ENCODE measurements at regions not wholly inside any gene's neighbourhood (a gene's known extent, or its start where the extent isn't known, plus 50 kb on each side); places are given as distances from the start of the nearest gene placed in this dataset.
A peak's percentile ranks its signal among the peaks of the same experiment; 100 is the strongest.
"Not testable (repeated sequence)": the region's sequence is repeated elsewhere in the genome, so short reads cannot be mapped to it uniquely, and the experiment has no call there.

DNA sequence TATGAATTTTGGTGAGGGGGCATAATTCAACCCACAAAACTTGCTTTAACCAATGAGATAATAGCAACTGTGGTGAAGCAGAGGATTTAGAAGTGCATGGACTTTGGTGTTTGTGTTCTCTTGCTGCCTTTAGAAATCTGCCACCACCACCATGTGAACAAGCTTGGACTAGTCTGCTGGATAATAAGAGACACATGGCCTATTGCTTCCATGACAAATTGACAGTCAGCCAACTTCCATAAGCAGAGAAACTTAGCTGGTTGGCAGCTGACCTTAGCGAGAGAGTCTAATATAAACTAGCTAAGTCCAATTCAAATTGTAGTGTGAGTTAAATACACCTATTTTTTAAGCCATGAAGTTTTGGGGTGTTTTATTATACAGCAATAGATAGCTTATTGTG lies 482.1 kb upstream of the ANO5 start:
- Histone ChIP-seq H3K27me3 (ENCODE audit: insufficient read depth in 3 of 3, low read length in 2 of 3) (no peaks in the 10 kb centered on the region), H3K4me1 (no peaks in the 10 kb centered on the region), H3K9me3 (no peaks in the 10 kb centered on the region), H3K36me3 (ENCODE audit: insufficient read depth in 1 of 2, low read depth in 1 of 2) (no peaks in the 10 kb centered on the region), H3K4me3 (no peak overlapping the region), H3K27ac (no peak overlapping the region)
- ATAC-seq (peak in 1 of 4 donors; percentile 21), DNase-seq (no peak)
- intact Hi-C loops (cut with DNase I) = no loop called here
- TF ChIP-seq, protein P1, sequence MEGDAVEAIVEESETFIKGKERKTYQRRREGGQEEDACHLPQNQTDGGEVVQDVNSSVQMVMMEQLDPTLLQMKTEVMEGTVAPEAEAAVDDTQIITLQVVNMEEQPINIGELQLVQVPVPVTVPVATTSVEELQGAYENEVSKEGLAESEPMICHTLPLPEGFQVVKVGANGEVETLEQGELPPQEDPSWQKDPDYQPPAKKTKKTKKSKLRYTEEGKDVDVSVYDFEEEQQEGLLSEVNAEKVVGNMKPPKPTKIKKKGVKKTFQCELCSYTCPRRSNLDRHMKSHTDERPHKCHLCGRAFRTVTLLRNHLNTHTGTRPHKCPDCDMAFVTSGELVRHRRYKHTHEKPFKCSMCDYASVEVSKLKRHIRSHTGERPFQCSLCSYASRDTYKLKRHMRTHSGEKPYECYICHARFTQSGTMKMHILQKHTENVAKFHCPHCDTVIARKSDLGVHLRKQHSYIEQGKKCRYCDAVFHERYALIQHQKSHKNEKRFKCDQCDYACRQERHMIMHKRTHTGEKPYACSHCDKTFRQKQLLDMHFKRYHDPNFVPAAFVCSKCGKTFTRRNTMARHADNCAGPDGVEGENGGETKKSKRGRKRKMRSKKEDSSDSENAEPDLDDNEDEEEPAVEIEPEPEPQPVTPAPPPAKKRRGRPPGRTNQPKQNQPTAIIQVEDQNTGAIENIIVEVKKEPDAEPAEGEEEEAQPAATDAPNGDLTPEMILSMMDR (IDR thresholded peaks at IDR 0.05) = no peak
- whole genome bisulfite sequencing, 3 donors = 19 to 35% (median 35%) methylated on average over 1 of the region's 1 CpG

DNA sequence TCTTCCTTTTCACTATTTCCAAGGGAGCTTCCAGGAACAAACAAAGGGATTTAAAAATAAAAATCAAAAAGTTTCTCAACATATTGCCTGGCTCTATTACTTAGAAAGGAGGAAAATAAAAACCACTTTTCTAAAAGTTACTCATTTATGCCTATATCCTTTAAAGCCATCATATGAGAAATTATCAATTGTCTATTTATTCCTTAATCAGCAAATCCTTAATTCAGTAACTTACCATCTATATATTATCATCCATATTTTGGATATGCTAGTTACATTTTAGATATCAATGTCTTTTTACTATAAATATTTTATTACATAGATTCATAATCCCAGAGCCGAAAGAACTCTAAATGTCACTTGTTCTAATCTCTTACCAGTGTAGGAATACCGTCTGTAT lies 481.5 kb upstream of the ANO5 start:
- no peaks in the 10 kb centered on the region for H3K9me3 ChIP-seq
- DNase-seq (no peak), ATAC-seq (no peak)
- WGBS, 3 donors = 80 to 85% (median 81%) methylated on average over 2 of the region's 2 CpGs
- H3K27me3 ChIP-seq (ENCODE audit: insufficient read depth in 3 of 3, low read length in 2 of 3) = no peaks in the 10 kb centered on the region
- H3K27ac ChIP-seq = no peak overlapping the region
- no peak overlapping the region for H3K4me3 ChIP-seq
- intact Hi-C loops (cut with DNase I) = no loop called here
- TF ChIP-seq, protein P1 (IDR thresholded peaks at IDR 0.05) = no peak
- no peaks in the 10 kb centered on the region for H3K4me1 ChIP-seq
- H3K36me3 ChIP-seq (ENCODE audit: insufficient read depth in 1 of 2, low read depth in 1 of 2) = no peaks in the 10 kb centered on the region

DNA sequence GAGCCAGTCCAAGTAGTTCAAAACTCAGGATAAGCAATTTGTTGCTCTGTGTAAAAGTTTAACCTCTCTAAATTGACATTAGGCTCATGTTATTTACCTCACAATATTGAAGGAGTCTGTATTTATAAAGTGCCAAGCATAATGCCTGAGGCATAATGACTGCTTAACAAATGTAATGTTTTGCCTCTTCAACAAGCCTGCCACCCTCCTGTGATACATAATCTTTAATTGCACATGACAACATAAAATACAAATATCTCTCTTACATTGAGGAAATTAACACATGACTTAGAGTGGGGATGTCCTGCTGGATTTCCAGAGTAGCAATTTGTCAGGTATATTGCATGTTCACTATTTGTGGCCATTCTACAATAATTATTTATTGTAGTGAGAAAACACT lies 469.2 kb upstream of the ANO5 start:
- no peak overlapping the region for H3K27ac ChIP-seq
- H3K4me1 ChIP-seq = no peaks in the 10 kb centered on the region
- no peaks in the 10 kb centered on the region for H3K36me3 ChIP-seq (ENCODE audit: insufficient read depth in 1 of 2, low read depth in 1 of 2)
- intact Hi-C loops (cut with DNase I) = no loop called here
- no peaks in the 10 kb centered on the region for H3K27me3 ChIP-seq (ENCODE audit: insufficient read depth in 3 of 3, low read length in 2 of 3)
- no peak for ATAC-seq
- DNase-seq = no peak
- H3K9me3 ChIP-seq = no peaks in the 10 kb centered on the region
- TF ChIP-seq, protein P1 (IDR thresholded peaks at IDR 0.05) = no peak
- no peak overlapping the region for H3K4me3 ChIP-seq

DNA sequence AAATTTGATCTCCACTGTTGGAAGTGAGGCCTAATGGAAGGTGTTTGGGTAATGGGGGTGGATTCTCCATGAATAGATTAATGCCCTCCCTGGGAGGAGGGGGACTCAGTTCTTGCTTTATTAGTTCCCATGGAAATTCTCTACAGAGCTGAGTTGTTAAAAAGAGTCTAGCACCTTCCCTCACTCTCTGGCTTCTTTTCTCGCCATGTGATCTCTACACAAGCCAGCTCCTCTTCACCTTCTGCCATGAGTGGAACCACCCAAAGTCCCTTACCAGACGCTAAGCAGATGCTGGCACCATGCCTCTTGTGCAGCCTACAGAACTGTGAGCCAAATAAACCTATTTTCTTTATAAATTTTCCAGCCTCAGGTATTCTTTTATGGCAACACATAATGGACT lies 465.8 kb upstream of the ANO5 start:
- intact Hi-C loops (cut with DNase I) = no loop called here
- H3K4me3 ChIP-seq = no peak overlapping the region
- no peaks in the 10 kb centered on the region for H3K36me3 ChIP-seq (ENCODE audit: insufficient read depth in 1 of 2, low read depth in 1 of 2)
- 64 to 78% (median 69%) methylated on average over 2 of the region's 2 CpGs for WGBS, 3 donors
- no peak overlapping the region for H3K27ac ChIP-seq
- TF ChIP-seq, protein P1 (IDR thresholded peaks at IDR 0.05) = no peak
- H3K9me3 ChIP-seq = peaks cover 8% of the 10 kb centered on the region
- no peaks in the 10 kb centered on the region for H3K27me3 ChIP-seq (ENCODE audit: insufficient read depth in 3 of 3, low read length in 2 of 3)
- ATAC-seq (no peak), DNase-seq (no peak)
- no peaks in the 10 kb centered on the region for H3K4me1 ChIP-seq

DNA sequence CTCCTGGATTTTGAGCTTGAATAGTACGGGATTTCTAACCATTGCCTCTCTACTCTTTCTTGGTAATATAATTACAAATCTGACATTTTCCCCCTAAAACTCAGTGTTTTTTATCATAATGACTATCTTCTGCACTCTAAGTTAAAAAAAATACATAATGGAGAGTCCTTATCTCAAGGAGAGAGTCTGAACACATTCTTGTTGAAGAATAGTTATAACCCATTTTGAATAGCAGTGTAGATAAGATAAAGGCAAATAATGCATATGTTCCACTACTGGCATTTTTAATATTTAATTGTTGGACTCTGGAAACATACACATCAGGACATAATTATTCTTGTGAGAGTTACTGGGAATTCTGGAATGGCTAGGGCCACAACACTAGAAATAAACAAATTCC lies 456.5 kb upstream of the ANO5 start:
- no peak for ATAC-seq
- 76 to 98% (median 83%) methylated on average over 1 of the region's 1 CpG for WGBS, 3 donors
- TF ChIP-seq, protein P1 (IDR thresholded peaks at IDR 0.05) = no peak

DNA sequence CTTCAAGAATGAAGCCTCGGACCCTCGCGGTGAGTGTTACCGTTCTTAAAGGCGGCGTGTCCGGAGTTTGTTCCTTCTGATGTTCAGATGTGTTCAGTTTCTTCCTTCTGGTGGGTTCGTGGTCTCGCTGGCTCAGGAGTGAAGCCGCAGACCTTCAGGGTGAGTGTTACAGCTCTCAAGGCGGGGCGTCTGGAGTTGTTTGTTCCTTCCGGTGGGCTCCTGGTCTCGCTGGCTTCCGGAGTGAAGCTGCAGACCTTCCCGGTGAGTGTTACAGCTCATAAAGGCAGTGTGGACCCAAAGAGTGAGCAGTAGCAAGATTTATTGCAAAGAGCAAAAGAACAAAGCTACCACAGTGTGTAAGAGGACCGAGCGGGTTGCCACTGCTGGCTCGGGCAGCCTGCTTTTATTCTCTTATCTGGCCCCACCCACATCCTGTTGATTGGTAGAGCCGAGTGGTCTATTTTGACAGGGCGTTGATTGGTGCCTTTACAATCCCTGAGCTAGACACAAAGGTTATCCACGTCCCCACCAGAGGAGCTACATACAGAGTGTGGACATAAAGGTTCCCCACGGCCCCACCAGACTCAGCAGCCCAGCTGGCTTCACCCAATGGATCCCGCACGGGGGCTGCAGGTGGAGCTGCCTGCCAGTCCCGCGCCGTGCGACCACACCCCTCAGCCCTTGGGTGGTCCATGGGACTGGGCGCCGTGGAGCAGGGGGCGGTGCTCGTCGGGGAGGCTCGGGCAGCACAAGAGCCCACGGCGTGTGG lies 440.2 kb upstream of the ANO5 start:
- H3K36me3 ChIP-seq (ENCODE audit: insufficient read depth in 1 of 2, low read depth in 1 of 2); H3K9me3 ChIP-seq; H3K4me1 ChIP-seq; H3K27ac ChIP-seq; intact Hi-C loops (cut with DNase I); H3K4me3 ChIP-seq; ATAC-seq; H3K27me3 ChIP-seq (ENCODE audit: insufficient read depth in 3 of 3, low read length in 2 of 3); DNase-seq: not testable (repeated sequence)
- 89 to 90% (median 89%) methylated on average over 34 to 37 of the region's 37 CpGs for WGBS, 3 donors

More for the DNA sequence above, 456.5 kb upstream of the ANO5 start:
- Histone ChIP-seq H3K36me3 (ENCODE audit: insufficient read depth in 1 of 2, low read depth in 1 of 2) (no peaks in the 10 kb centered on the region), H3K4me3 (no peak overlapping the region), H3K27me3 (ENCODE audit: insufficient read depth in 3 of 3, low read length in 2 of 3) (no peaks in the 10 kb centered on the region), H3K9me3 (no peaks in the 10 kb centered on the region), H3K4me1 (no peaks in the 10 kb centered on the region), H3K27ac (no peak overlapping the region)
- no peak for DNase-seq
- intact Hi-C loops (cut with DNase I) = no loop called here

DNA sequence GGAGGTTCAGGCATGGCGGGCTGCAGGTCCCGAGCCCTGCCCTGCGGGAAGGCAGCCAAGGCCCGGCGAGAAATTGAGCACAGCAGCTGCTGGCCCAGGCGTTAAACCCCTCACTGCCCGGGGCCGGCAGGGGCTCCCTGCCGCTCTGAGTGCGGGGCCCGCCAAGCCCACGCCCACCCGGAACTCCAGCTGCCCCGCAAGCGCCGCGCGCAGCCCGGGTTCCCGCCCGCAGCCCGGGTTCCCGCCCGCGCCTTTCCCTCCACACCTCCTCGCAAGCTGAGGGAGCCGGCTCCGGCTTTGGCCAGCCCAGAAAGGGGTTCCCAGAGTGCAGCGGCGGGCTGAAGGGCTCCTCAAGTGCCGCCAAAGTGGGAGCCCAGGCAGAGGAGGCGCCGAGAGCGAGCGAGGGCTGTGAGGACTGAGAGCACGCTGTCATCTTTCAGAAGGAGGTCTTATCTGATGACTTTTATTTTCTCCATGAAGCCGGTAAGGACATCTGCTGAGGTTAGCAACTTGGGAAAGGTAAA lies 439.6 kb upstream of the ANO5 start:
- DNase-seq; H3K9me3 ChIP-seq; H3K36me3 ChIP-seq (ENCODE audit: insufficient read depth in 1 of 2, low read depth in 1 of 2); ATAC-seq; H3K27ac ChIP-seq; intact Hi-C loops (cut with DNase I); H3K27me3 ChIP-seq (ENCODE audit: insufficient read depth in 3 of 3, low read length in 2 of 3); H3K4me1 ChIP-seq; H3K4me3 ChIP-seq: not testable (repeated sequence)
- WGBS, 3 donors = 81 to 84% (median 81%) methylated on average over 18 to 34 of the region's 37 CpGs

All from psoas muscle (tissue), 7 donors.